Epithelial cell of proximal tubule (primary cell): ENCODE measurements at regions not wholly inside any gene's neighbourhood (a gene's known extent, or its start where the extent isn't known, plus 50 kb on each side); places are given as distances from the start of the nearest gene placed in this dataset.

Experiments used
- DNase-seq: peaks from one replicate; pipeline ENCODE4 v3.0.0-alpha.2; 2011; ENCODE audit warnings: low read depth
- H3K4me3 ChIP-seq: 2 replicates; pipeline ENCODE4 v1.5.1; 2011; ENCODE audit warnings: low read depth, mild to moderate bottlenecking, low read length
- CTCF ChIP-seq: conservative IDR thresholded peaks from 2 replicates; pipeline ENCODE4 v1.5.1; 2012; ENCODE audit warnings: low read depth, mild to moderate bottlenecking, low read length

GRCh38 chr1:78291418-78291817, 199.4 kb upstream of the PTGFR start:
- no peak for TF ChIP-seq CTCF
- no peak overlapping the region for H3K4me3 ChIP-seq
- no peak for DNase-seq

- no peak overlapping the region for H3K4me3 ChIP-seq
- no peak for TF ChIP-seq CTCF
- DNase-seq, result no peak
These were observed 198.9 kb upstream of the PTGFR start for GRCh38 chr1:78291872-78292271.

- DNase-seq, result no peak
- no peak for TF ChIP-seq CTCF
- no peak overlapping the region for H3K4me3 ChIP-seq
These were observed 198.4 kb upstream of the PTGFR start for GRCh38 chr1:78292361-78292760.

GRCh38 chr1:78297836-78298235, 192.9 kb upstream of the PTGFR start:
- TF ChIP-seq CTCF, result no peak
- no peak for DNase-seq
- no peak overlapping the region for H3K4me3 ChIP-seq

GRCh38 chr1:78298349-78298748, 192.4 kb upstream of the PTGFR start:
- no peak for DNase-seq
- no peak overlapping the region for H3K4me3 ChIP-seq
- no peak for TF ChIP-seq CTCF

- no peak for DNase-seq
- TF ChIP-seq CTCF, result no peak
- no peak overlapping the region for H3K4me3 ChIP-seq
These were observed 189.6 kb upstream of the PTGFR start for GRCh38 chr1:78301141-78301540.

GRCh38 chr1:78303620-78304019, 187.2 kb upstream of the PTGFR start:
- no peak for TF ChIP-seq CTCF
- H3K4me3 ChIP-seq, result no peak overlapping the region
- DNase-seq, result peak; percentile 87
